Liver (tissue), 3 donors: ENCODE measurements at regions not wholly inside any gene's neighbourhood (a gene's known extent, or its start where the extent isn't known, plus 50 kb on each side); places are given as distances from the start of the nearest gene placed in this dataset.

Source experiments
- ATF3 ChIP-seq: IDR thresholded peaks from 2 replicates; pipeline ENCODE4 v1.6.1; 2016; ENCODE audit warnings: antibody characterized with exemption
- FOXA1 ChIP-seq: IDR thresholded peaks from 2 replicates; pipeline ENCODE4 v1.6.1; 2016; ENCODE audit warnings: antibody characterized with exemption
- FOXA2 ChIP-seq: IDR thresholded peaks from 2 replicates; pipeline ENCODE4 v1.6.1; 2016; ENCODE audit warnings: antibody characterized with exemption
- GABPA ChIP-seq, 2 donors: IDR thresholded peaks in 1 of 2; conservative IDR thresholded peaks in 1 of 2; 2 replicates each; pipeline ENCODE4 v1.6.1; 2016; ENCODE audit warnings: antibody characterized with exemption in 2 of 2, mild to moderate bottlenecking in 1 of 2, moderate library complexity in 1 of 2
- JUND ChIP-seq, 2 donors: IDR thresholded peaks; 2 replicates each; pipeline ENCODE4 v1.6.1; 2016; ENCODE audit warnings: antibody characterized with exemption in 2 of 2
- RAD21 ChIP-seq, 2 donors: IDR thresholded peaks; 2 replicates each; pipeline ENCODE4 v1.6.1; 2016; ENCODE audit warnings: antibody characterized with exemption in 2 of 2, mild to moderate bottlenecking in 2 of 2
- REST ChIP-seq: IDR thresholded peaks from 2 replicates; pipeline ENCODE4 v1.6.1; 2016; ENCODE audit warnings: antibody characterized with exemption, mild to moderate bottlenecking
- TAF1 ChIP-seq: conservative IDR thresholded peaks from 2 replicates; pipeline ENCODE4 v1.6.1; 2016; ENCODE audit warnings: antibody characterized with exemption, mild to moderate bottlenecking
- TF ChIP-seq, protein P1 (sequence below): fragments of 150-350 bp; IDR thresholded peaks from 2 replicates; pipeline ENCODE4 v1.5.1; 2017; ENCODE audit warnings: improper control_type of control experiment, low read depth, low read length; ENCODE audit not compliant: missing input control
- TF ChIP-seq, protein P2 (sequence below): IDR thresholded peaks from 2 replicates; pipeline ENCODE4 v1.6.1; 2016; ENCODE audit warnings: antibody characterized with exemption
- donor health status: healthy.
- donor health status: healthy.

DNA sequence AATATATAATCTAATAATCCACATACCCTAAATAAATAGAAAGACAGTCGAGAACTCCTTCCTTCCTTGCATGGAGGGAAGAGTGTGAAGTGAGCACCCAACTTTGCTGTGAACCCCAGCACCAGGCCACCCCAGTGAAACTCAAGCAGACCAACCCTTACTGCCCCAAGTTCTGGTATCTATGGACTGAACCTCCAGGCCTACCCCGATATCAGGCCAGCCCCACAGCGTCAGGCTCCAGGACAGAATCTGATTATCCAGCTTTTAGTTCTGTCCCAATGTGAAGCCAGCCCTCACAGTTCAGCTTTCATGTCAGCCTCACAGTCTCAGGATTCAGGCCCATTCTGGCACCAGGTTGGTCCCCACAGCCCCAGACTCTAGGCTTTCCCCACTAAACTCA, 1617.2 kb upstream of the AGA start:
- TF ChIP-seq, protein P1, sequence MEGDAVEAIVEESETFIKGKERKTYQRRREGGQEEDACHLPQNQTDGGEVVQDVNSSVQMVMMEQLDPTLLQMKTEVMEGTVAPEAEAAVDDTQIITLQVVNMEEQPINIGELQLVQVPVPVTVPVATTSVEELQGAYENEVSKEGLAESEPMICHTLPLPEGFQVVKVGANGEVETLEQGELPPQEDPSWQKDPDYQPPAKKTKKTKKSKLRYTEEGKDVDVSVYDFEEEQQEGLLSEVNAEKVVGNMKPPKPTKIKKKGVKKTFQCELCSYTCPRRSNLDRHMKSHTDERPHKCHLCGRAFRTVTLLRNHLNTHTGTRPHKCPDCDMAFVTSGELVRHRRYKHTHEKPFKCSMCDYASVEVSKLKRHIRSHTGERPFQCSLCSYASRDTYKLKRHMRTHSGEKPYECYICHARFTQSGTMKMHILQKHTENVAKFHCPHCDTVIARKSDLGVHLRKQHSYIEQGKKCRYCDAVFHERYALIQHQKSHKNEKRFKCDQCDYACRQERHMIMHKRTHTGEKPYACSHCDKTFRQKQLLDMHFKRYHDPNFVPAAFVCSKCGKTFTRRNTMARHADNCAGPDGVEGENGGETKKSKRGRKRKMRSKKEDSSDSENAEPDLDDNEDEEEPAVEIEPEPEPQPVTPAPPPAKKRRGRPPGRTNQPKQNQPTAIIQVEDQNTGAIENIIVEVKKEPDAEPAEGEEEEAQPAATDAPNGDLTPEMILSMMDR: no peak
- no peak for TF ChIP-seq REST
- TF ChIP-seq FOXA1: no peak
- TF ChIP-seq GABPA (IDR thresholded peaks at IDR 0.05 in 1 of 2, conservative IDR thresholded peaks at IDR 0.05 in 1 of 2): no peak
- TF ChIP-seq TAF1: no peak
- TF ChIP-seq JUND (IDR thresholded peaks at IDR 0.05): no peak
- TF ChIP-seq ATF3: no peak
- TF ChIP-seq RAD21 (IDR thresholded peaks at IDR 0.05): no peak
- TF ChIP-seq, protein P2, sequence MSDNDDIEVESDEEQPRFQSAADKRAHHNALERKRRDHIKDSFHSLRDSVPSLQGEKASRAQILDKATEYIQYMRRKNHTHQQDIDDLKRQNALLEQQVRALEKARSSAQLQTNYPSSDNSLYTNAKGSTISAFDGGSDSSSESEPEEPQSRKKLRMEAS: no peak
- no peak for TF ChIP-seq FOXA2
